GM23338 (cell line): ENCODE measurements at regions not wholly inside any gene's neighbourhood (a gene's known extent, or its start where the extent isn't known, plus 50 kb on each side); places are given as distances from the start of the nearest gene placed in this dataset.

ENCODE experiments used
- ETS1 ChIP-seq: IDR thresholded peaks from 2 replicates; pipeline ENCODE4 v1.6.1; 2016; ENCODE audit warnings: antibody characterized with exemption
- ZNF331 ChIP-seq: fragments of 250-450 bp; sonication (Bioruptor Pico); IDR thresholded peaks from 2 replicates; pipeline ENCODE4 v1.5.0; 2020; ENCODE audit warnings: low read depth, mild to moderate bottlenecking, moderate library complexity

DNA sequence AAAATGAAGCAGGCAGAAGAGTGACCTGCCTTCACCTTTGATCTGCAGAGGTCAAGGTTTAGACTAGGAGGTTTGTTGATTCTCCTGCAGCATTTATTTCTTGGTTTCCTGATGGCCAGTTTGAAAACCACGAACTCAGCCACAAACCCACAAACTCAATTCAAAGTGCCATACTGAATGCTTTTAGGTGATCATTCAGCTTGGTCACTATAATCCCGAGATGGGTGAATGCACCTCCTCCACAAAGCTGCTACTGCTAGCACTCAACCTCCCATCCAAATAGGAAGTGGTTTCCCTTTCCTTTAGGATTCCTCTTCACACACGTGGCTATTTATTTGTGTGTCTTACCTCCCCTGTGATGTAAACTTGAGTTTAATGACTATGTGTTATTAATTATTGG, 225.2 kb downstream of the MID1 start (continued):
- no peak for TF ChIP-seq ETS1
- TF ChIP-seq ZNF331 (CRISPR knock-in tag), result no peak
